ENCODE measurements at regions not wholly inside any gene's neighbourhood (a gene's known extent, or its start where the extent isn't known, plus 50 kb on each side); places are given as distances from the start of the nearest gene placed in this dataset.

GRCh38 chr10:24042884-24043283 is 166.1 kb upstream of the KIAA1217 start:
- H4K20me1 ChIP-seq (ENCODE audit: insufficient read depth) = no peaks in the 10 kb centered on the region
- ChIA-PET RAD21 (ENCODE audit: low non-redundant PET in 1 of 2, low total read pairs in 2 of 2, uncharacterized antibody in 2 of 2, unreplicated experiment in 2 of 2) (no interaction called here), CTCF (no interaction called here), POLR2A (no interaction called here)
- no peaks in the 10 kb centered on the region for H3K36me3 ChIP-seq (ENCODE audit: control insufficient read depth in 1 of 2, insufficient read depth in 2 of 2, low read length in 2 of 2)
- no peak overlapping the region for H3K4me2 ChIP-seq (ENCODE audit: low read length)
- H3K27ac ChIP-seq (ENCODE audit: low read depth, low read length) = no peak overlapping the region
- H2AFZ ChIP-seq (ENCODE audit: low read depth, low read length, poor library complexity, severe bottlenecking) = no peak overlapping the region
- H3K4me3 ChIP-seq (replicated peaks in 1 of 2; ENCODE audit: low read depth in 1 of 2, low read length in 2 of 2) = no peak overlapping the region
- DNase-seq (ENCODE audit: low read depth, low spot score) (no peak), ATAC-seq (no peak)
- no peaks in the 10 kb centered on the region for H3K79me2 ChIP-seq (ENCODE audit: insufficient read depth, low read length)
- no peak overlapping the region for H3K9ac ChIP-seq (ENCODE audit: low read length)
- H3K4me1 ChIP-seq (ENCODE audit: control insufficient read depth in 1 of 2, insufficient read depth in 2 of 2, low read length in 2 of 2) = no peaks in the 10 kb centered on the region
- BruUV-seq (replicated peaks) = no TSS peak
- TF ChIP-seq ZBTB33 (IDR thresholded peaks at IDR 0.05; ENCODE audit: extremely low read depth, insufficient replicate concordance, low read length) (no peak), ZNF274 (IDR thresholded peaks at IDR 0.05; ENCODE audit: low read depth, low read length) (no peak), CTCF (IDR thresholded peaks at IDR 0.05 in 2 of 3, conservative IDR thresholded peaks at IDR 0.05 in 1 of 3; ENCODE audit: borderline replicate concordance in 1 of 3, insufficient read depth in 1 of 3, low read depth in 2 of 3, low read length in 2 of 3) (no peak), CEBPB (IDR thresholded peaks at IDR 0.05; ENCODE audit: low read depth) (no peak), SIN3A (IDR thresholded peaks at IDR 0.05; ENCODE audit: low read depth) (no peak), SRF (IDR thresholded peaks at IDR 0.05; ENCODE audit: low read depth) (no peak), POLR2A (IDR thresholded peaks at IDR 0.05; ENCODE audit: borderline replicate concordance, extremely low read depth, insufficient read depth, insufficient read length) (no peak), EZH2phosphoT487 (IDR thresholded peaks at IDR 0.05; ENCODE audit: borderline replicate concordance) (no peak), ELF1 (IDR thresholded peaks at IDR 0.05; ENCODE audit: borderline replicate concordance, low read depth) (no peak), EGR1 (IDR thresholded peaks at IDR 0.05; ENCODE audit: low read depth) (no peak)
- intact Hi-C loops (cut with micrococcal nuclease) = no loop called here
- H3K9me2 ChIP-seq (ENCODE audit: insufficient read depth) = no peaks in the 10 kb centered on the region
- H3K9me3 ChIP-seq (ENCODE audit: control insufficient read depth in 1 of 2, insufficient read depth in 1 of 2, low read depth in 1 of 2, low read length in 2 of 2) = no peaks in the 10 kb centered on the region
- peaks cover 13% of the 10 kb centered on the region; the same call in 1 of the 2 replicates for H3K27me3 ChIP-seq (ENCODE audit: insufficient read depth, low read length)
